KMS-11 (cell line): ENCODE measurements at regions not wholly inside any gene's neighbourhood (a gene's known extent, or its start where the extent isn't known, plus 50 kb on each side); places are given as distances from the start of the nearest gene placed in this dataset.

Source experiments
- H2AFZ ChIP-seq: fragments of 200-600 bp; sonication (generic); 2 replicates; pipeline ENCODE4 v1.6.1; 2016; ENCODE audit warnings: antibody characterized with exemption, mixed run types, low read depth
- H3K27ac ChIP-seq: fragments of 200-600 bp; sonication (generic); 2 replicates; pipeline ENCODE4 v1.6.1; 2016; ENCODE audit warnings: mild to moderate bottlenecking, mixed run types
- H3K27me3 ChIP-seq: fragments of 200-600 bp; sonication (generic); 2 replicates; pipeline ENCODE4 v1.6.1; 2017; ENCODE audit warnings: mild to moderate bottlenecking, low read depth, mixed run types, moderate library complexity; ENCODE audit not compliant: insufficient read depth
- H3K36me3 ChIP-seq: fragments of 200-600 bp; sonication (generic); 2 replicates; pipeline ENCODE4 v1.6.1; 2017; ENCODE audit warnings: mild to moderate bottlenecking, mixed run types; ENCODE audit not compliant: insufficient read depth
- H3K4me1 ChIP-seq: fragments of 200-600 bp; sonication (generic); 2 replicates; pipeline ENCODE4 v1.6.1; 2016; ENCODE audit warnings: mild to moderate bottlenecking, low read depth, mixed run types; ENCODE audit not compliant: poor library complexity, severe bottlenecking
- H3K4me2 ChIP-seq: fragments of 200-600 bp; sonication (generic); 2 replicates; pipeline ENCODE4 v1.7.0; 2016; ENCODE audit warnings: mild to moderate bottlenecking, mixed run types
- H3K4me3 ChIP-seq: fragments of 200-600 bp; sonication (generic); IDR thresholded peaks from 2 replicates; pipeline ENCODE4 v1.6.1; 2017; ENCODE audit warnings: low read depth, low read length, mixed read lengths; ENCODE audit not compliant: insufficient read depth
- H3K79me2 ChIP-seq: fragments of 200-600 bp; sonication (generic); 2 replicates; pipeline ENCODE4 v1.6.1; 2016; ENCODE audit warnings: low read depth, mixed run types; ENCODE audit not compliant: insufficient read depth
- H3K9ac ChIP-seq: fragments of 200-600 bp; sonication (generic); 2 replicates; pipeline ENCODE4 v1.6.1; 2016; ENCODE audit warnings: mild to moderate bottlenecking, mixed run types
- H4K20me1 ChIP-seq: fragments of 200-600 bp; sonication (generic); 2 replicates; pipeline ENCODE4 v1.6.1; 2016; ENCODE audit warnings: mild to moderate bottlenecking, mixed run types; ENCODE audit not compliant: insufficient read depth
- CTCF ChIP-seq: fragments of 200-600 bp; sonication (generic); conservative IDR thresholded peaks from 2 replicates; pipeline ENCODE4 v1.6.1; 2017; ENCODE audit warnings: low read depth, mild to moderate bottlenecking, antibody characterized with exemption, low read length, moderate library complexity, mixed read lengths

DNA sequence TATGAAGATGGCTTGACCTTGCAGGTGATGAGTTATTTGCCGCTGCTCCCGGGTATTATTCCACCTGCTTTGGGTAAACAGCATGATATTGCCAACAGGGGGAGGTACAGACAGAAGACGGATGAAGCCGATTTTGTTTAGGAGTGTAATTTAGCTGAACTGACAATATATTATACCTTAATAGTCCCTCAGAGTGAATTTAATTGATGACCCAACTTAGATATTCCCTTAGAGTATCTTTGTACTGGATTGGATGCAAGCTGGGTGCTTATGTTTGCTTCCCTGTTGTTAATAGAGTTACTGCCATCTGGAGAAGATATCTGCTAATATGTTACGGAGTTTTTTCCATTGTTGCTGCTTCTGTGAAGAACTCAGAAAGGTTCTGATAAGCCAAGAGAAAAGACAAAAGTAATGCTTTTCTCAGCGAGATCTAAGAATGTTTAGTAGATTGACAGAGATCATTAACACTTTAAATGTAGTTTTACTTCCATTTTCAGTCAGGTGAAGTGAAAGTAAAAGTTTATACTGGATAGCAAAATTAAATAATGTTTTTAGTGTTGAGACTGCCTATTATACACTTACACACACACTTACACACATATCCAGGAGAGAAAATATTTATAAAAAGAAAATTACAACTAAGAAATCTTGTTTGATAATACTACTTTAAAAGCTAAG is 2220.8 kb upstream of the PCDH20 start:
- H3K4me3 ChIP-seq: no peak overlapping the region
- H3K4me2 ChIP-seq: peak overlapping the region; percentile 44
- peak overlapping the region; percentile 50 for H3K9ac ChIP-seq
- TF ChIP-seq CTCF: peak; percentile 39
- peak overlapping the region; percentile 72 for H2AFZ ChIP-seq
- H3K27me3 ChIP-seq: no peaks in the 10 kb centered on the region
- H3K79me2 ChIP-seq: no peaks in the 10 kb centered on the region
- peak overlapping the region; percentile 21; the same call in 1 of the 2 replicates for H3K27ac ChIP-seq
- no peaks in the 10 kb centered on the region for H4K20me1 ChIP-seq
- H3K36me3 ChIP-seq: no peaks in the 10 kb centered on the region
- H3K4me1 ChIP-seq: peaks cover 4% of the 10 kb centered on the region

DNA sequence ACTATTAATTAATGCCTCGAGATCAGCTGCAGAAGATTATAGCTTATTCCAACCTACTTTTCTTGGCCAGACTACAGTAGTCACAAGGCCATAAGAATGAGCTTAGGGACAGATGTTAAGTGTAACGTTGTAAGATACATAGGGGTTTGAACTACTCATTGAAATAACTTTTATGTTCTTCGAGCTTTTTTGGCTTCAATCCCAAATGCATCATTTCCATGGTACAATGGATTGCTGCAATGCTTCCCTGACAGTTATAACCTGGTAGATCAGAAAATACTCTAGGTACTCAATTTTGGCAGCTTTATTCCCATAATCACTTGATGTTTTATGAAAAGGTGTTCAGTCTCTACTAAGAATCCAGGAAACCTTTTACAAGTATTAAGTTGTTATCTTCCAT is 2216.7 kb upstream of the PCDH20 start:
- no peak overlapping the region for H3K4me2 ChIP-seq
- no peak for TF ChIP-seq CTCF
- no peak overlapping the region for H3K27ac ChIP-seq
- peaks cover 4% of the 10 kb centered on the region for H3K4me1 ChIP-seq
- no peaks in the 10 kb centered on the region for H4K20me1 ChIP-seq
- no peaks in the 10 kb centered on the region for H3K79me2 ChIP-seq
- no peaks in the 10 kb centered on the region for H3K27me3 ChIP-seq
- no peak overlapping the region for H3K9ac ChIP-seq
- no peaks in the 10 kb centered on the region for H3K36me3 ChIP-seq
- no peak overlapping the region for H3K4me3 ChIP-seq
- no peak overlapping the region for H2AFZ ChIP-seq

DNA sequence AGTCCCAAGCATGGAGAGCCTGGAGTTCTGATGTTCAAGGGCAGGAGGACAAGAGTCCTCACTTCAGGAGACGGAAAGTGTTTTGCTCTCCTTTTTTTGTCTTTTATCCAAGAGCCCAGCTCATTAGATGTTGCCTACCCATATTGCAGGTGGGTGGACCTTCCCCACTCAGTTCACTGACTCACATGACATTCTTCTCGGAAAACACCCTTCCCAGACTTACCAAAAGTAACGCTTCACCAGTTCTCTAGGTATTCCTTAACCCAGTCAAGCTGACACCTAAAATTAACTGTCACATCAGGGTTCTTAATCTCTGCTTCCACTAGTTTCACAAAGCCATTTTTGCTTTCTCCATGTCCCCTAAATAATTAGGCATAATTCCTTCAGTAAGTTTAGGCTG is 2215.4 kb upstream of the PCDH20 start:
- Histone ChIP-seq H3K36me3 (no peaks in the 10 kb centered on the region), H4K20me1 (no peaks in the 10 kb centered on the region), H3K4me2 (no peak overlapping the region), H3K79me2 (no peaks in the 10 kb centered on the region), H3K27ac (no peak overlapping the region), H2AFZ (no peak overlapping the region), H3K4me1 (no peaks in the 10 kb centered on the region), H3K27me3 (no peaks in the 10 kb centered on the region), H3K9ac (no peak overlapping the region), H3K4me3 (no peak overlapping the region)
- no peak for TF ChIP-seq CTCF

GRCh38 chr13:63629591-63629990 is 2213.9 kb upstream of the PCDH20 start:
- H3K4me2 ChIP-seq: no peak overlapping the region
- H3K4me3 ChIP-seq: no peak overlapping the region
- no peaks in the 10 kb centered on the region for H3K4me1 ChIP-seq
- no peaks in the 10 kb centered on the region for H3K27me3 ChIP-seq
- H3K27ac ChIP-seq: no peak overlapping the region
- H4K20me1 ChIP-seq: no peaks in the 10 kb centered on the region
- no peaks in the 10 kb centered on the region for H3K36me3 ChIP-seq
- H2AFZ ChIP-seq: no peak overlapping the region
- H3K79me2 ChIP-seq: no peaks in the 10 kb centered on the region
- TF ChIP-seq CTCF: no peak
- H3K9ac ChIP-seq: no peak overlapping the region
